ENCODE measurements at regions not wholly inside any gene's neighbourhood (a gene's known extent, or its start where the extent isn't known, plus 50 kb on each side); places are given as distances from the start of the nearest gene placed in this dataset.

DNA sequence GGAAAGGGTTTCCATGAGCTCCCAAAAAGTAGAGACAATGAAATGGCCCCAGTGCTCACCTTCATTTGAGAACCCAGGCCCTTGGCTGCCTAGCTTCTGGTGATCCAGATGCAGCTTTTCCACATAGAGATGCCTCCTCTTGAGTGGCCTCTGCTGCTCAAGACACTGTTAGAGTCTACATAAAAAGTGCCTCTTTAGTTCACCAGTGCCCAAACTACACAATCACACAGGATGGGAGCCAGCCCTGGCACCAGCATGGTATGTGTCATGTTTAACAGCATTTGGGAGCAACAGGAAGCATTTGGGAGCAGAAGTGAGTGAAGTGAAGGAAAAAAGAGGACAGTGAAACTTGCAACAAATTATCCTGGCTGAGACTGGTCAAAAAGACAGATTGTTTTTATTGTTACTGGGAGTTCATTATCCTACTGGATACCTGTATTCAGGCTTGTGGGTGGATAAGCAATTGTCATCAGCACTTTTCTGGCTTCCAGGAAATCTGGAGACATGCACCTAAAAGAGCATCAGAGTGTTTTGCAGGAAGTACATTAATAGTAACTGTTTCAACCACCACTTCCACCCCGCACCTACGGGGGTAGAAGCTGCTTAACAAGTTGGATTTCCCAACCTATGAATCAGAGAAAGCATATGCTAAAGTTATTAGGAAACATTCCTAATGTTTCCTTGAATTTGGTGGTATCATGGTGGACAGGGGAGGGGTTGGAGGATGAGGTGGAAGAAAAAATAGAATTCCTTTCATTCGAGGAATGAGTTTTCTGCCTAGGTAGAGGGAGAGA lies 416.2 kb downstream of the IGSF11 start:
- DNase-seq, result no peak
- H3K4me3 ChIP-seq, result no peak overlapping the region
- H3K27me3 ChIP-seq, result no peaks in the 10 kb centered on the region
- no peaks in the 10 kb centered on the region for H3K4me1 ChIP-seq
- 42 to 72% (median 56%) methylated on average over 3 of the region's 3 CpGs for WGBS, 5 donors
- H3K9me3 ChIP-seq, result no peaks in the 10 kb centered on the region
- H3K36me3 ChIP-seq, result no peaks in the 10 kb centered on the region
- no peak overlapping the region for H3K27ac ChIP-seq
- no peak for TF ChIP-seq POLR2A (IDR thresholded peaks at IDR 0.05)
- TF ChIP-seq, protein P1, sequence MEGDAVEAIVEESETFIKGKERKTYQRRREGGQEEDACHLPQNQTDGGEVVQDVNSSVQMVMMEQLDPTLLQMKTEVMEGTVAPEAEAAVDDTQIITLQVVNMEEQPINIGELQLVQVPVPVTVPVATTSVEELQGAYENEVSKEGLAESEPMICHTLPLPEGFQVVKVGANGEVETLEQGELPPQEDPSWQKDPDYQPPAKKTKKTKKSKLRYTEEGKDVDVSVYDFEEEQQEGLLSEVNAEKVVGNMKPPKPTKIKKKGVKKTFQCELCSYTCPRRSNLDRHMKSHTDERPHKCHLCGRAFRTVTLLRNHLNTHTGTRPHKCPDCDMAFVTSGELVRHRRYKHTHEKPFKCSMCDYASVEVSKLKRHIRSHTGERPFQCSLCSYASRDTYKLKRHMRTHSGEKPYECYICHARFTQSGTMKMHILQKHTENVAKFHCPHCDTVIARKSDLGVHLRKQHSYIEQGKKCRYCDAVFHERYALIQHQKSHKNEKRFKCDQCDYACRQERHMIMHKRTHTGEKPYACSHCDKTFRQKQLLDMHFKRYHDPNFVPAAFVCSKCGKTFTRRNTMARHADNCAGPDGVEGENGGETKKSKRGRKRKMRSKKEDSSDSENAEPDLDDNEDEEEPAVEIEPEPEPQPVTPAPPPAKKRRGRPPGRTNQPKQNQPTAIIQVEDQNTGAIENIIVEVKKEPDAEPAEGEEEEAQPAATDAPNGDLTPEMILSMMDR (IDR thresholded peaks at IDR 0.05), result no peak
- TF ChIP-seq EP300 (IDR thresholded peaks at IDR 0.05), result no peak
- no peak for TF ChIP-seq POLR2AphosphoS5 (IDR thresholded peaks at IDR 0.05)
- intact Hi-C loops (cut with DNase I; ENCODE audit: low total_unique reads), result no loop called here

- 71 to 89% (median 85%) methylated on average over 3 of the region's 3 CpGs for WGBS, 5 donors
Observed at GRCh38 chr3:118626453-118626852, 408.2 kb downstream of the IGSF11 start.

GRCh38 chr3:118628704-118629341 lies 405.8 kb downstream of the IGSF11 start:
- 5 to 8% (median 7%) methylated on average over 8 of the region's 8 CpGs for WGBS, 5 donors
- no peaks in the 10 kb centered on the region for H3K9me3 ChIP-seq
- H3K36me3 ChIP-seq, result no peaks in the 10 kb centered on the region
- TF ChIP-seq, protein P1 (IDR thresholded peaks at IDR 0.05), result peak in 5 of 7 experiments; percentile 50 to 76 (median 71)
- no peak for TF ChIP-seq EP300 (IDR thresholded peaks at IDR 0.05)
- peak; percentile 58 to 92 for DNase-seq
- H3K4me1 ChIP-seq, result no peaks in the 10 kb centered on the region
- no peak overlapping the region for H3K4me3 ChIP-seq
- no peaks in the 10 kb centered on the region for H3K27me3 ChIP-seq
- intact Hi-C loops (cut with DNase I; ENCODE audit: low total_unique reads), result no loop called here
- H3K27ac ChIP-seq, result no peak overlapping the region

More at GRCh38 chr3:118626453-118626852, 408.2 kb downstream of the IGSF11 start:
- intact Hi-C loops (cut with DNase I; ENCODE audit: low total_unique reads), result no loop called here
- Histone ChIP-seq H3K9me3 (no peaks in the 10 kb centered on the region), H3K4me3 (no peak overlapping the region), H3K27me3 (no peaks in the 10 kb centered on the region), H3K36me3 (no peaks in the 10 kb centered on the region), H3K4me1 (no peaks in the 10 kb centered on the region), H3K27ac (no peak overlapping the region)
- TF ChIP-seq, protein P1 (IDR thresholded peaks at IDR 0.05), result no peak
- TF ChIP-seq EP300 (IDR thresholded peaks at IDR 0.05) (no peak), POLR2A (IDR thresholded peaks at IDR 0.05) (no peak), POLR2AphosphoS5 (IDR thresholded peaks at IDR 0.05) (no peak)
- DNase-seq, result no peak

GRCh38 chr3:118629821-118630220 lies 404.8 kb downstream of the IGSF11 start:
- Histone ChIP-seq H3K4me3 (no peak overlapping the region), H3K27me3 (no peaks in the 10 kb centered on the region), H3K9me3 (no peaks in the 10 kb centered on the region), H3K36me3 (no peaks in the 10 kb centered on the region), H3K27ac (no peak overlapping the region), H3K4me1 (no peaks in the 10 kb centered on the region)
- WGBS, 5 donors, result 85 to 93% (median 90%) methylated on average over 2 of the region's 2 CpGs
- TF ChIP-seq POLR2AphosphoS5 (IDR thresholded peaks at IDR 0.05) (no peak), POLR2A (IDR thresholded peaks at IDR 0.05) (no peak), EP300 (IDR thresholded peaks at IDR 0.05) (no peak)
- TF ChIP-seq, protein P1 (IDR thresholded peaks at IDR 0.05), result no peak
- DNase-seq, result no peak
- intact Hi-C loops (cut with DNase I; ENCODE audit: low total_unique reads), result no loop called here
